IMR-90 (cell line): ENCODE measurements at regions not wholly inside any gene's neighbourhood (a gene's known extent, or its start where the extent isn't known, plus 50 kb on each side); places are given as distances from the start of the nearest gene placed in this dataset.

Experiments
- ATAC-seq: fragments of 200-7000 bp; cut with Tn5 transposase; 2 replicates; pipeline ENCODE4 v1.9.1; 2020; ENCODE audit warnings: low read depth, mild to moderate bottlenecking, moderate library complexity
- BruUV-seq: library from RNA; stranded (reverse); fragments of 400-500 nt; replicated peaks from 2 replicates; lab custom pipeline; 2021; lab: Mats Ljungman, UMichigan
- CTCF ChIA-PET: fragments of 300-600 bp; formaldehyde crosslinking; extraction: SDS; loops from one replicate; lab custom pipeline; 2021; ENCODE audit warnings: antibody characterized with exemption; lab: Yijun Ruan, JAX
- POLR2A ChIA-PET: fragments of 300-600 bp; sonication (Branson Sonifier 250); formaldehyde crosslinking; loops from one replicate; lab custom pipeline; 2022; ENCODE audit warnings: antibody characterized with exemption; ENCODE audit not compliant: unreplicated experiment; lab: Charles Lee
- DNase-seq: peaks from one replicate; pipeline ENCODE4 v3.0.0; 2013
- H2AFZ ChIP-seq: replicated peaks from 2 replicates; pipeline ENCODE3; 2013; ENCODE audit warnings: low read length, mild to moderate bottlenecking; ENCODE audit not compliant: poor library complexity
- H2AK5ac ChIP-seq: 2 replicates; pipeline ENCODE4 v1.6.1; 2013; ENCODE audit warnings: low read depth, low read length, inconsistent platforms
- H2AK9ac ChIP-seq: replicated peaks from 2 replicates; pipeline ENCODE3; 2013; ENCODE audit warnings: mild to moderate bottlenecking, low read depth, low read length, moderate library complexity; ENCODE audit not compliant: poor library complexity
- H2BK120ac ChIP-seq: 2 replicates; pipeline ENCODE4 v1.6.1; 2013; ENCODE audit warnings: low read depth, low read length, inconsistent platforms
- H2BK15ac ChIP-seq: 3 replicates; pipeline ENCODE4 v1.6.1; 2013; ENCODE audit warnings: low read depth, low read length, inconsistent platforms
- H2BK20ac ChIP-seq: 2 replicates; pipeline ENCODE4 v1.6.1; 2013; ENCODE audit warnings: low read depth, mild to moderate bottlenecking, inconsistent platforms, low read length, moderate library complexity
- H2BK5ac ChIP-seq: 2 replicates; pipeline ENCODE4 v1.6.1; 2013; ENCODE audit warnings: mild to moderate bottlenecking, low read depth, low read length, inconsistent platforms; ENCODE audit not compliant: poor library complexity, severe bottlenecking
- H3K14ac ChIP-seq: replicated peaks from 2 replicates; pipeline ENCODE4 v1.6.1; 2013; ENCODE audit warnings: low read depth, low read length, inconsistent platforms
- H3K18ac ChIP-seq: 2 replicates; pipeline ENCODE4 v1.6.1; 2013; ENCODE audit warnings: low read depth, low read length, control low read depth
- H3K23ac ChIP-seq: 2 replicates; pipeline ENCODE4 v1.6.1; 2013; ENCODE audit warnings: low read depth, low read length, inconsistent platforms
- H3K27ac ChIP-seq: 2 replicates; pipeline ENCODE4 v1.5.1; 2013; ENCODE audit warnings: mild to moderate bottlenecking, control low read depth, low read length; ENCODE audit not compliant: insufficient read depth
- H3K27me3 ChIP-seq: 2 replicates; pipeline ENCODE4 v1.6.1; 2013; ENCODE audit warnings: low read length; ENCODE audit not compliant: control insufficient read depth, insufficient read depth
- H3K36me3 ChIP-seq: 2 replicates; pipeline ENCODE4 v1.6.1; 2013; ENCODE audit warnings: low read length, mixed read lengths; ENCODE audit not compliant: control insufficient read depth, insufficient read depth
- H3K4ac ChIP-seq: 2 replicates; pipeline ENCODE4 v1.6.1; 2013; ENCODE audit warnings: low read depth, low read length, inconsistent platforms
- H3K4me1 ChIP-seq: 2 replicates; pipeline ENCODE4 v1.6.1; 2013; ENCODE audit warnings: low read length, mixed read lengths; ENCODE audit not compliant: control insufficient read depth, insufficient read depth
- H3K4me2 ChIP-seq: 2 replicates; pipeline ENCODE4 v1.6.1; 2013; ENCODE audit warnings: low read depth, mild to moderate bottlenecking, control low read depth, low read length, moderate library complexity
- H3K4me3 ChIP-seq: 2 replicates; pipeline ENCODE4 v1.5.1; 2013; ENCODE audit warnings: low read depth, mild to moderate bottlenecking, control low read depth, low read length, moderate library complexity; ENCODE audit not compliant: insufficient read depth
- H3K56ac ChIP-seq: 2 replicates; pipeline ENCODE4 v1.6.1; 2013; ENCODE audit warnings: low read length, inconsistent platforms; ENCODE audit not compliant: insufficient read depth; ENCODE audit errors: extremely low read depth
- H3K79me1 ChIP-seq, 2 experiments: 2 replicates each; pipeline ENCODE4 v1.6.1; 2013; ENCODE audit warnings: low read length in 2 of 2, inconsistent platforms in 1 of 2, low read depth in 1 of 2
- H3K9ac ChIP-seq: 2 replicates; pipeline ENCODE4 v1.6.1; 2013; ENCODE audit warnings: low read depth, low read length, control low read depth
- H3K9me1 ChIP-seq: 2 replicates; pipeline ENCODE4 v1.6.1; 2013; ENCODE audit warnings: low read length, inconsistent platforms; ENCODE audit not compliant: insufficient read depth
- H3K9me3 ChIP-seq: 2 replicates; pipeline ENCODE4 v1.6.1; 2013; ENCODE audit warnings: low read length; ENCODE audit not compliant: control insufficient read depth, insufficient read depth
- H4K20me1 ChIP-seq: 2 replicates; pipeline ENCODE4 v1.6.1; 2013; ENCODE audit warnings: low read length, inconsistent platforms; ENCODE audit not compliant: insufficient read depth
- H4K5ac ChIP-seq: 2 replicates; pipeline ENCODE4 v1.6.1; 2013; ENCODE audit warnings: mild to moderate bottlenecking, low read depth, low read length, control low read depth
- H4K8ac ChIP-seq, 2 experiments: 2 replicates each; pipeline ENCODE4 v1.6.1; 2013; ENCODE audit warnings: low read depth in 2 of 2, low read length in 2 of 2, control low read depth in 1 of 2, inconsistent platforms in 1 of 2
- H4K91ac ChIP-seq: 2 replicates; pipeline ENCODE4 v1.6.1; 2013; ENCODE audit warnings: low read depth, low read length, inconsistent platforms; ENCODE audit not compliant: insufficient read depth
- BHLHE40 ChIP-seq: fragments of 150-350 bp; IDR thresholded peaks from 2 replicates; pipeline ENCODE4 v1.6.1; 2016; ENCODE audit warnings: mild to moderate bottlenecking, low read depth, low read length
- CEBPB ChIP-seq: IDR thresholded peaks from 2 replicates; pipeline ENCODE4 v1.6.1; 2012; ENCODE audit warnings: low read depth, low read length, improper control_type of control experiment
- CHD1 ChIP-seq: IDR thresholded peaks from 2 replicates; pipeline ENCODE4 v1.6.1; 2012; ENCODE audit warnings: low read depth, low read length, improper control_type of control experiment
- CTCF ChIP-seq: conservative IDR thresholded peaks from 2 replicates; pipeline ENCODE4 v1.5.1; 2012; ENCODE audit warnings: mild to moderate bottlenecking, low read depth, low read length, improper control_type of control experiment
- ELK1 ChIP-seq: fragments of 150-350 bp; IDR thresholded peaks from 2 replicates; pipeline ENCODE4 v1.6.1; 2016; ENCODE audit warnings: low read depth, mild to moderate bottlenecking, low read length, moderate library complexity, borderline replicate concordance
- FOS ChIP-seq: fragments of 150-350 bp; IDR thresholded peaks from 2 replicates; pipeline ENCODE4 v1.6.1; 2016; ENCODE audit warnings: low read depth, low read length
- MAFK ChIP-seq: IDR thresholded peaks from 2 replicates; pipeline ENCODE4 v1.6.1; 2012; ENCODE audit warnings: low read depth, low read length, improper control_type of control experiment
- MAZ ChIP-seq: IDR thresholded peaks from 2 replicates; pipeline ENCODE4 v1.6.1; 2012; ENCODE audit warnings: low read depth, mild to moderate bottlenecking, low read length, improper control_type of control experiment, moderate library complexity, borderline replicate concordance
- MXI1 ChIP-seq: IDR thresholded peaks from 2 replicates; pipeline ENCODE4 v1.6.1; 2012; ENCODE audit warnings: low read depth, mild to moderate bottlenecking, low read length, moderate library complexity, borderline replicate concordance
- NFE2L2 ChIP-seq: fragments of 150-350 bp; IDR thresholded peaks from 2 replicates; pipeline ENCODE4 v1.6.1; 2016; ENCODE audit warnings: low read depth, mild to moderate bottlenecking, low read length
- POLR2A ChIP-seq: IDR thresholded peaks from 2 replicates; pipeline ENCODE4 v1.6.1; 2012; ENCODE audit warnings: mild to moderate bottlenecking, low read depth, low read length
- RAD21 ChIP-seq: IDR thresholded peaks from 2 replicates; pipeline ENCODE4 v1.6.1; 2012; ENCODE audit warnings: low read length, improper control_type of control experiment
- RCOR1 ChIP-seq: IDR thresholded peaks from 2 replicates; pipeline ENCODE4 v1.6.1; 2012; ENCODE audit warnings: mild to moderate bottlenecking, low read length, improper control_type of control experiment; ENCODE audit not compliant: insufficient replicate concordance
- RFX5 ChIP-seq: IDR thresholded peaks from 2 replicates; pipeline ENCODE4 v1.8.0; 2012; ENCODE audit warnings: low read depth, mild to moderate bottlenecking, low read length, moderate library complexity
- SMC3 ChIP-seq: fragments of 150-350 bp; IDR thresholded peaks from 2 replicates; pipeline ENCODE4 v1.6.1; 2016; ENCODE audit warnings: low read depth, mild to moderate bottlenecking, antibody characterized with exemption, low read length, moderate library complexity
- USF2 ChIP-seq: fragments of 150-350 bp; IDR thresholded peaks from 2 replicates; pipeline ENCODE4 v1.6.1; 2017; ENCODE audit warnings: mild to moderate bottlenecking, antibody characterized with exemption, low read length, low read depth
- WGBS, 2 experiments: methylation state at CpG; one replicate each; pipeline versions ENCODE4 v1.1.5 to v1.1.7; 2013; ENCODE audit warnings: missing lambda C conversion rate in 2 of 2; ENCODE audit not compliant: insufficient read length in 1 of 2; ENCODE audit errors: extremely low coverage in 2 of 2; 5-methylcytosine and 5-hydroxymethylcytosine counted together
- dilution Hi-C: fragments of 300-500 bp; cut with HindIII; formaldehyde crosslinking; loops from one replicate; pipeline ENCODE4 v1.14.3; 2018; ENCODE audit warnings: low sequenced_read_pairs; ENCODE audit not compliant: unreplicated experiment
- in situ Hi-C: fragments of 300-500 bp; cut with MboI; formaldehyde crosslinking; loops from 3 replicates; pipeline ENCODE4 v1.14.3; 2019; ENCODE audit warnings: low sequenced_read_pairs, inconsistent platforms, mixed read lengths
- intact Hi-C: fragments of 100-400 bp; cut with micrococcal nuclease; formaldehyde crosslinking; loops from 2 replicates; pipeline ENCODE4 v1.10.0; 2022

GRCh38 chr12:34601689-34602088, 579.4 kb downstream of the ALG10 start:
- dilution Hi-C loops = no loop called here
- Histone ChIP-seq H4K91ac (no peak overlapping the region), H2BK15ac (no peak overlapping the region), H3K23ac (no peak overlapping the region), H3K4me3 (no peak overlapping the region), H3K9me1 (no peaks in the 10 kb centered on the region), H2AFZ (no peak overlapping the region), H4K20me1 (no peaks in the 10 kb centered on the region), H2BK20ac (no peak overlapping the region), H3K4me1 (no peaks in the 10 kb centered on the region), H4K5ac (no peak overlapping the region), H4K8ac (no peak overlapping the region), H3K56ac (no peak overlapping the region), H3K14ac (no peak overlapping the region), H3K9me3 (peaks cover 68% of the 10 kb centered on the region), H2AK5ac (no peak overlapping the region), H2AK9ac (no peak overlapping the region), H3K79me1 (no peaks in the 10 kb centered on the region), H3K27ac (no peak overlapping the region), H3K9ac (no peak overlapping the region), H2BK5ac (no peak overlapping the region), H3K18ac (no peak overlapping the region), H2BK120ac (no peak overlapping the region), H3K4me2 (no peak overlapping the region), H3K4ac (no peak overlapping the region), H3K27me3 (no peaks in the 10 kb centered on the region), H3K36me3 (no peaks in the 10 kb centered on the region)
- ChIA-PET CTCF (no interaction called here), POLR2A (no interaction called here)
- WGBS, 2 experiments = 51% methylated on average over 3 of the region's 11 CpGs; no CpG with 5 or more reads in 1 of the 2 experiments
- in situ Hi-C loops = no loop called here
- BruUV-seq = no TSS peak
- intact Hi-C loops = no loop called here
- ATAC-seq = no peak
- no peak for DNase-seq
- TF ChIP-seq CEBPB = no peak
- no peak for TF ChIP-seq CTCF
- TF ChIP-seq MAZ = no peak
- no peak for TF ChIP-seq RAD21
- TF ChIP-seq SMC3 = no peak
- TF ChIP-seq ELK1 = no peak
- TF ChIP-seq FOS = no peak
- no peak for TF ChIP-seq RCOR1
- TF ChIP-seq USF2 = no peak
- TF ChIP-seq CHD1 = no peak
- no peak for TF ChIP-seq NFE2L2
- no peak for TF ChIP-seq BHLHE40
- TF ChIP-seq MXI1 = no peak
- TF ChIP-seq POLR2A = no peak
- no peak for TF ChIP-seq MAFK
- no peak for TF ChIP-seq RFX5
